HG02943 (cell line): ENCODE measurements at regions not wholly inside any gene's neighbourhood (a gene's known extent, or its start where the extent isn't known, plus 50 kb on each side); places are given as distances from the start of the nearest gene placed in this dataset.

ENCODE experiments used
- ATAC-seq: cut with Tn5 transposase; IDR thresholded peaks from one replicate; pipeline ENCODE4 v1.9.1; 2021; ENCODE audit warnings: mild to moderate bottlenecking, low read depth, moderate library complexity; ENCODE audit not compliant: unreplicated experiment

DNA sequence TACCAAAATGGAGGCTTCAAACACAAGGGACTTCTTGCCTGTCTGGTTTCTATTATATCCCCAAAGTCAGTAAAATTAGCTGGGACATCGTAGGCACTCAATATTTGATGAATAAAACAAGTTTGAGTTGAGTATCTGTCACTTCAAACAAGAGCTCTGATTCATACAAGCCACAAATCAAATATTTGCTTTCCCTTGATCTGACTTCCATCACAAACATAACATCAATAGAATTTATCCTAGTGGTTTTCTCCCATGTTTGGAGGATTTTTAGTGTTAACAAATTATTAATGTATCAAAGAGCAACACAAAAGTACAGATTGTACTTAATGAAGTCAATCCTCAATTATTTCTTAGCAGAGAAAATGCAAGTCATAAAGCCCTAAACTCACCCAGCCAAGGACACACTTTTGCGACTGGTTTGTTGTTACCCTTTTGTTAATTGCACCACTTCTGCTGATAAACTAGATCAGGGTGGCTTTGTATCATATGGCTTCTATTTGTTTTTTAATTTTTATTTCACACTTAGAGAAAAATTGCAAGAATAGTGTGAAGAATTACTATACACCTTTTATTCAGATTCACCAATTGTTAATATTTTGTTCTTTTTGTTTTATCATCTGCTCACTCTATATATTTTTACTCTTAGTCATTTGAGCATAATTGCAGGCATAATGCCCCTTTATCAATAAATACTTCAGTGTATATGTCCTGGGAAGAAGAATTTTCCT lies 117.4 kb upstream of the PRDM1 start:
- no peak for ATAC-seq

DNA sequence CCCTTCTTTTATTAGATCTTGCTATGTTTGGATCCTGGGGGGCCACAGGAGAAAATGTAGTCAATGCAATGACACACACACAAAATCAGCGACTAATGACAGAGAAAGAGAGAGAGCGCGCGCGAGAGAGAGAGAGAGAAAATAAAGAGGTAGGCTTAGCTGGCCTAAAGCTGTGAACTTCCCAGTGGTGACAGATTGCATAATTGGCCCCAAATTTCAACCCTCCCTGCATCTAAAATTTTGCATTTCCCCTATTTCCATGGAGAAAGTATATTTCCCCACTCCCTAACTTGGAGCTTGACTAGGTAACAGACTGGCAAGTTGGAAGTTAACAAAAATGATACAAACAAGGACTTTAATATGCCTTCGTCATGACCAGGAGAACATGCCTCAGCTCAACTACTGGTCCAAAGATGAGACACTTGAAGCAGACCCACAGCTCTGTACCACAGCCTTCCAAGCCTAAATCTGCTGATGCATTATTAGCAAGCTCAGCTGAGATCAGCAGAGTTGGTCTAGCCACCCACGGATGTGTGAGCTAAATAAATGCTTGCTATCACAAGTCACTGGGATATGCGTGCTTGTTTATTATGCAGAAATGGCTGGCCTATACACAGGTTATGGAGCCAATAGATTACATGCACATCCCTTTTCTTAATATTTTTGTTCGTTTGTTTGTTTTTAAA lies 118.1 kb upstream of the PRDM1 start:
- ATAC-seq: no peak

DNA sequence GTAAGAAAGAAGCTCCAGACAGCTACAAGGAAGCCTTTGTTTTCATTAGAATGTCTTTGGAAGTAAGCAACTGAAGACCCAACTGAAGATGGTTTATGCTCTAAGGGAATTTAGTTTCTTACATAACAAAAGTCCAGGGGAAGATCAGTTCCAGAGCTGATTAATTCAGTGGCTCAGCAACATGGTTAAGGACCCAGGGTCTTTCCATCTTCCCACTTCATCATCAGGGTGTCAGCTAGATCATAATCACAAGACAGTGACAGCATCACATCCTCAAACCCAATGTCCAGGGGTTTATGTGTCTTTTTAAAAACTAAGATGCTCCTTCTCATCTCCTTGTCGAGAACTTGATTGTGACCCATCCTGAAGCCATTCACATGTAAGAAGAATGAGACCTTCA lies 119.7 kb upstream of the PRDM1 start:
- no peak for ATAC-seq

DNA sequence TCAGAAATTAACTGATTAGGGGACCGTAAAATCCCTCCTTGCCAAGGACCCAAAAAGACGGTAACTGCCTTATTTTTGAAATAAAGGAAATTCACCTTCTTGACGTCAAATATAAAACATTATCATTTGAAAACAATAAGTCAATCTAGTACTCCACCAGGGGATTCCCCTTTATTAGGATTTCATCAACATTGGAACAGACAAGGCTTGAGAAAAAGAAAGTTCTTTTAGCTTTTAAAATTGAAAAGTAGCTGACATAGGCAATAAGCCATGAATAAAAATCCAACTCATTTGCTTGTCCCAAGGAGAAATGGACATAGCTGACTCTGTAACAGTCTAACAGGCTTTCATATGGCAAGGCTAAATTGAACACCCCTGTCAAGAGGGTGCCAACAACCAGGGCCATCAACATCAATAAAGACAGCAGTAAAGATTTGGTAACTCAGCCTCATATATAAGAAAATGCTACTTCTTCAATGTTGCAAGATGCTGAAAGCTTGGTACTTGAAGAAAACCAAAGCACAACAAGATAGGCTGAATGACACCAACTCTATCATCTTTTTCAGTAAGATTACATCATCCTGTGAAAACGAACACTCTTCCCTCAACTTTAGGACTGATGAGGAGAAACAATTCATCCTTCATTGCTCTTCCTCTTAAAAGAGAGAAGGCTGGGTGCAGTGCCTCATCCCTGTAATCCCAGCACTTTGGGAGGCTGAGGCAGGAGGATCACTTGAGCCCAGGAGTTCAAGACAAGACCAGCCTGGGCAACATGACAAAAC lies 121.0 kb upstream of the PRDM1 start:
- no peak for ATAC-seq

DNA sequence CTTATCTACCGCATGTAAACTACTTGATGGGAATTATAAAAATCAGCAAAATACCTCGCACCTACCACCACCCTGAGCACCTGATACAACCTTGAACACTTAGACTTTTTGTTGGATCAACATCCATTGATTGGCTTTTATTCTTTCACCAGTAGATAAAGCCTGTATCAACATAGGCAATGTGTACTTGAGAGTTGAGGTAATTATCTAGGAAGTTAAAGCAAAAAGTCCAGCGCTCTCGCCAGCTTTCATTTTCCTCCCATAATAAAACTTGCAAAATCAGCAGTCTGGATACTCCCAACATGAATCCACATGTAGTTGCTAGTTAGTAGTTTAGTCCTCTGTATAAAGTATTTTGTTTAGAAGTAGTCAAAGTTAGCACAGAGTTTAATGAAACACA lies 132.0 kb upstream of the PRDM1 start:
- ATAC-seq: no peak

DNA sequence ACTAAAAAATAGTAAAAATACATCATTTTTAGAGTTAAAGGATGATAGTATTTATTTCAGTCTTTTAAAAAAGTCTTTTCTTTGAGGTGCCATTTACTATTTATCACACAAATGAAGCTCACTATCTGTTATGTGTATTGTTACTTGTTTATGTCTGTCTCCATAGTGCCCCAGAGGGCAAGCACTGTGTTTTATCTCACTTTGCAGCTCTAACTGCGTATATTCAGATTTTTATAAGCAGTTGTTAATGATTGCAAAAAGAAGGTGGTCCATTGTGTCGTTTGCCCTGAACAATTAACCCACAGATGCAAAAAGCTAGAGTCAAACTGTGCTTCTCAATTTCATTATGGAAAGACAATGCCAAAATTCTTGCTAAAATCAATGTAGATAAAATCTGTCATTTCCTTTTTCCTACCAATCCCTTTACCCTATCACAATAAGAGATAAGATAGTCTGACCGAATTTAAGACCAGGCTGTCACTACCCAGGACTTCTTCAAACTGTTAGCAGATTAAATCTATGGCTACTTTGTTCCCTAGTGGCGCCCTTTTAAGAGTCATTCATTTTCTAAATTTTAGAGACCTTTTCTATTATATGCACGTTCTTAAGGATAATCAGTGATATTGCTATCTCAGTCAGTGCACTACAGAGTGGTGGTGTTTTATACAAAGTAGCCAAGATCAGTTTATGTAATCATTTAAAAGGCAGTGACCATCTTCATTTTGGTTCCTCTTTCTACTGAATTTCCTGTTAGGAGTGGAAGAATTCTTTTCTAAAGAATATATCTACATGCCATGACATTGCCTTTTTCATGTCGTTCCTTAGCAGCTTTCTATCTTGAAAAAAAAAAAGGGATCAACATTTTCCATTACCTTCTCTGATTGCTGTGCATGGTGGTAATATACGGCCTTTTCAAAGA lies 133.1 kb upstream of the PRDM1 start:
- no peak for ATAC-seq

DNA sequence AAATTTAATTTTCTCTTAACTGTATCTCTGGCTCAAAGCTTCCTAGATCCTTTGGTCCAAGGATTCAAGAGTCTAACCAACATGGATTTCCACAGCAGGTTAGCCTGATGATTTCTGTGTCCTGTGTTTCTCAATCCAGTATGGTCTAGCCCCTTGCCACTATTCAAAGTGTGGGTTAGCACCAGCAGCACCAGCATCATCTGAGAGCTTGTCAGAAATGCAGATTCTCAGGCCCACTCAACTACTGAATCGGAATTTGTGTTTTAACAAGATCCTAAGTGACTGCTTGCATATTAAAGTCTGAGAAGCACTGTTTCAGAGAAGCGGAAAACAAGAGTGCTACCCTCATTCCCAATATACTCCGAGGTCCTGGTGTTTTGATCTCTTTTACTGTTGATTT lies 133.8 kb upstream of the PRDM1 start:
- ATAC-seq: no peak

DNA sequence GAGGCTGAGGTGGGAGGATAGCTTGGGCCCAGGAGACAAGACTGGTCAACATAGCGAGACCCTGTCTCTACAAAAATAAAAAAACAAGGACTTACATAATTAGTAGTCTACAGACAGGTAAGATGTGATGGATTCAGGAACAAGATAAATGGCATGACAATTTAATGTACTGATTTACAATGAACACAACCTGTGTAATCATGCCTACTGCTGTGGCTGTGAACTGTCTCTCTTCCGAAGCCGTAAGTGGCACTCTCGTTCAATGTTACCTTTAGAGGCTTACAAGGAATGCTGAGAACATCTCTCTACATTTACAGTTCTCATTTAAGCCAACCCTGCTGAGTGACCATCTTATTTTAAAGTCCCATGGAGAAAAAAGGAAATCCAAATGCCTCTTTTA lies 134.8 kb upstream of the PRDM1 start:
- ATAC-seq: no peak

DNA sequence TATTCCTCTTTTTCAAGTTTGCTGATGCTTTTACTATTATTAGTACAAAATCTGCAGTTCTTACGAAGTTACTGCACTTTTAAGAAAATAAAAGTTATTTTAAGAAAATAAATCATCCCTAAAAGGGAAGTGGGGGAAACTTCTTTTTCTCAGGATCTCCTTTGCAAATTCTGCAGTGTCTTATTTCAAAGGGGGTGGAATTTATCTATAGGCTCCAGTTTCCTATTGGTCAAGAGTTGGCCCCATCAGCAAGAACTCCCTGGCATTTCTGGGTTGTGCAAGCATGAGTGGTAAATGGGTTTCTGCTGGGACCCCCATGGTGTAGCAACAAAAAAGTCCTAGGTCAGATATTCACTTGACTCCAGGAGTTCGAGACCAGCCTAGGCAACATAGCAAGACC lies 136.3 kb upstream of the PRDM1 start:
- ATAC-seq: no peak

DNA sequence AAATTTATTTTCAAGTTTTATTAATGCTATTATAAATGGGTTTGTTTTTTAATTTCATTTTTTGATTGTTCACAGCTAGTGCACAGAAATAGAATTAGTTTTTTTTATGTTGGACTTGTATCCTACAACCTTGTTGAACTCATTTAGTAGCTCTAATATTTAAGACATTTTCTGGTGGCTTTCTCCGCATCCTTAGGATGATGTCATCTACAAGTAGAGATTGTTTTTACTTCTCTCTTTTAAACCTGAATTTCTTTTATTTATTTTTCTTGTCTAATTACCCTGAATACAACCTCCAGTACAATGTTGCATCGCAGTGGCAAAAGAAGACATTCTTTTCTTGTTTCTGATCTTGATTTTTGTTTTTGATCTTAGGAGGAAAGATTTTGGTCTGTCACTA lies 142.6 kb upstream of the PRDM1 start:
- no peak for ATAC-seq

DNA sequence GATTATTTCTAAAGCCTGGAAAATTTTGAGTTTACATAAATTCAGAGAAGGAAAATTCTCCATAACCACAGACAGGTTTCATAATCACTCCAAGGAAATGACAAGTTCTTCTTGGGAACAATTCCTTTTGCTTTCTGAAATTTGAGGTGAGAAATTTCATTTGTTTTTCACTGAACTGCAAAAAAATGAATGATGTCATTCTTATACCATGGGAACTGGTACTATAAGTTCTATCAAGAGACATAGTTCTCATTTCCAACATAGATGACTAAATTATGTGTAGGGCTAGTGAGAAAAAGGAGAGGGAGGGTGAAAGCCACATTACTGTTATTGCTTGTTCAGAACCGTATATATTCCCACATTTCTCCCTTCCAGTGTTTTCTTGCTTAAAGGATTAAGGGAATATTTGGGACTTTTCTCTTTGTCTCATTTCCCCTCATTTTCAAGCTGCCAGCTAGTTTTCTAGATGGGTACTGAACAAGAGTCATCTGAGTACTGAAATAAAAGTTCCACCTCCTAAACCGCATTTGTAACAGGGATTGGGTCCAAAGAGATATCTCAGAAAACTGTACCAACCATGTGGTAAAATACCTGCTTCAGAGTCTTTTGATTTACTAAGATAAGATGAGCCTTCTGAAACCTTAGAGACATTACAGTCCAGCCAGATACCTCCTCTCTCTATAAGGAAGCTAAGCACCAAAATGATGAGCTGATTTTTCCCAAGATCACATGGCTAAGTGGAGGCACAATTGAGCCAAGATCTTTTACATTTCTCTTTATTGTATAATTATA lies 144.3 kb upstream of the PRDM1 start:
- ATAC-seq: no peak

DNA sequence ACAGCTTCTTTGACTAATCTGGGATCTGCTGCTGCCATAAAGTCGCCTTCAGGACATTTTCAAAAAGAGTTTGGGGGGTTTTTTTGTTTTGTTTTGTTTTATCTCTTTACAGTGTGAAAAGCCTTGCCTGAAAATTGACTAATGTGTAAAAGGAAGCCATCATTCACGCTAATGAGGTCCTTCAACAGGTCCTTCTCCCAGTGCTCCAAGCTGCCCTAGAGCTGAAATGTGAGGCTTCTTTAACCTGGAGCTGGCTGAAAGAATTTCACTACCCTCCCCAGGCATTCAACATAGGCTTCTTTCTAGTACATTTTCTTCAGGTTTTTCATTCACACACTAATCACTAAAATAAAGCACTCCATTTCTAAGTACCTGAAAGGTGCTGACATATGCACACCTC lies 145.1 kb upstream of the PRDM1 start:
- no peak for ATAC-seq

DNA sequence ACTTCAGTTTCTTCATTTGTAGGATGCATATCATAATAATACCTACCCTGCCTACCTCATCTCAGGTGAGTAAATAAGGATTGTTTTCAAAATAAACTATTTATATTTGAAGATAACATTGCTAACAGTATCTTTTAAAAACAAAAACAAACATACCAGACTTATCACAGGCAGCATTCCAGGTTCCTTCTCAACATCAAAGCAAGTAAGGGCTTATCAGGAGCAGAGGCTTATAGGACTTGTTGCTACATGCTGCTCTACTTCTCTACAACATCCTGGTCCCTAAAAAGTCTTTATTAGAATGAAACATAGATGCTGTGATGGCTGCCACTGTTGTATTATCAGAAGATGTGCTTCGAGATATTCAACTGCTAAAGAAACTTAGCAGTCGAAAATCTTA lies 149.2 kb upstream of the PRDM1 start:
- no peak for ATAC-seq

DNA sequence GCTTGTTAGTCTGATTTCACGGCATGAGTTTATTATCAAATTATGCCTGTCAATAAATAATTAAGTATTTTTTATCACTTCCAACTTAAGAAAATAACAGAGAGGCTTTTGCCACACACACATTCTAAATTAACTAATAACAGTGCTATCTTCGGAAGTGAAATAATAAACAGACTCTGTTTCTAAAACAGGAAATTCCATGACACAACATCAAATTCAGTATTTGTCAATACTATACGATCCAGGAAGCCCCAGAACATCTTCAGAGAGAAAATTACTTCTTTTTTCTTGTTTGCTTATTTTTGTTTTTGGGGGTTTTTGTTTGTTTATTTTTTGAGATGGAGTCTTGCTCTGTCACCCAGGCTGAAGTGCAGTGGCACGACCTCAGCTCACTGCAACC lies 150.7 kb upstream of the PRDM1 start:
- ATAC-seq: no peak

DNA sequence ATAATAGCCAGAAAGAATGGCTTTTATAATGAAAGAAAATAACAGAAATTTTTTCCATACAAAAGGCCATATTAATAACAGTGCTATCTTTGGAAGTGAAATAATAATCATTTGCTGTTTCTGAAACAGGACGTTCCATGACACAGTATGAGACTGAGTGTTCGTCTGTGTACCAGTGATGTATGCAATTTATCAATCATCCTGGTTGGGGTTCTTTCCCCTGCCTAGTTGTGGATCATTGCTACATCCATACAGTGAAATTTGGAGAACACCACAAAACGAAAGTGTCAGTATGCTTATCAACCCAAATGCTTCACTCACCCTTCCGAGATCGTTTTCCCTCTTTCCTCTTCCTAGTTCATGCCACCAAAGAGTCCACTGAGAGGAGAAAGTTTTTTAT lies 151.4 kb upstream of the PRDM1 start:
- no peak for ATAC-seq

DNA sequence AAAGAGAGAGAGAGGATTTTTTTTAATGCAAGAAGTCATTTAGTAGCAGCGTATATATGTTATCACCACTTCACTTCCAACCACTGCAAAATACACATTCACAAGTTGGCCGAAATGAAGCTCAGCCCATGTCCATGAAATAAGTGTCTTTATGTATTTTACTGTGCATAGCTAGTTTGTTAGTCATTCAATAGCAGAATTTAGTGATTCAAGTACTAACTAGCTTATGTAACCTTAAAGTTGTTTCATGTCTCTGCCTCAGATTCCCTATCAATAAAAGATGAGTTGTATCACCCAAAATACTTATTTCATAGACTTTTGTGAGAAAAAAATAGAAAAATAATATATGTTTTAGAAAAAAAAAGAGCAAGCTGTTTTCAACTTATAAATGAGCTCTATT lies 153.7 kb upstream of the PRDM1 start:
- no peak for ATAC-seq

DNA sequence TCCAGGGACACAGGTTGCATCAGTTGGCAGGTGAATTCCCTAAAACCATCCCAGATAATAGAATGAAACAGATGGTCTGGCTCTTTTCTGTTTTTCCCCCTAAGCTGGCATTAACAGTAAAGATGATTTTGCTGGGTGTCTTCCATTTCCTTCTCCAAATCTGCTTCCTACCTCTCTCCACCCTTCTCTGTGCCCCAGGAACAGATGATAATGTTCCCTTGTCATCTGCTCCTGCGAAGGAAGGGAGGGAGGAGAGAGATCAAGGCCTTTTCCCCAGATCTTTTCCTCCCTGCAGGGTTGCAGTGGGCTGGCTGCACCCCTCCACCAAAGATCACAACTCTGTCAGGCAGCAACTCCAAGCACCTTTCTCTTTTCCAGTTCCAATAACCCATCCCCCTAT lies 156.5 kb upstream of the PRDM1 start:
- ATAC-seq: no peak

DNA sequence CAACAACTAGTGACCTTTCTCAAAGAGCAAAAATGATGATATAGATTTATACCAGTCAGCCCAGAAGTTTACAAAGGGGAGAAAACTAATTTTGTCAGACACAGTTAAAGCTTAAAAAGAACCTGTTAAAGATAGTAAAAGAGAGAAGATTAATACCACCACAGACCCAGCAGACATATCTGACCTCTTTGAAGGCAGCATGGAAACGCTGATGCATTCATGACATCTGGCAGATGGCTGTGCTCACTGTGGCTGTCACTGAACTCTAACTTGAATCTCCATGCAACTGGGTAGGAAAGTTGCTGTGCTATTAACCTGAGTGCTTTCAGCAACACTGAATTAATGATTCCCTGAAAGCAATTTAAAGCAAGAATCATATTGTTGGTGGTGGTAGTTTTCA lies 159.8 kb upstream of the PRDM1 start:
- ATAC-seq: no peak

DNA sequence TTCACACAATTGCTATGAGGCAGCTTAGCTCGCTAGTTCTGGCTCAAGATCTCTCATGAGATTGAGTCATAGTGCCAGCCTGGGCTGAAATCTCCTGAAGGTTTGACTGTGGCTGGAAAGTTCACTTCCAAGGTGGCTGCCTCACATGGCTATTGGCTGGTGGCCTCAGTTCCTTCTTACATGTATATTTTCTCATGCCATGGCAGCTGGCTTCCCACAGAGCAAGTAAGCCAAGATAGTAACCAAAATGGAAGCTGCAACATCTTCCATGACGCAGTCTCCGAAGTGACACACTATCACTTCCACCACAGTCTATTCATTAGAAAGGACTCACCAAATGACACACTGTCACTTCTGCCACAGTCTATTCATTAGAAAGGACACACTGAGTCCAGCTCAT lies 160.4 kb upstream of the PRDM1 start:
- ATAC-seq: no peak

DNA sequence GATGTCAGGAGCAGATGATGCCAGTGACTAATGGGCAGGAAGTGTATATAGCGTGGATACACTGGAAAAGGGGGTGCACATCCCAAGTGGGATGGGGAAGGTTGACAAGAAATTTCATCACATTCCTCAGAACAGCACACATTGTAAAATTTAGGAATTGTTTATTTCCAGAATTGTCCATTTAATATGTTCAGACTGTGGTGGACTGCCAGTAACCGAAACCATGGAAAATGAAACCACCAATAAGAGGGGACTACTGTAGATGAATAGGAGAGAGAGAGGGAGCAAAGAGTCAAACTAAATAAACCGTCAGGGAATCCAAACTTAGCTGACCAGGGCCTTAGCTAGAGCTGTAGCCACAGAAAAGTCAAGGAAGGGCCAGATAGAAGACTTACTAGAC lies 164.4 kb upstream of the PRDM1 start:
- no peak for ATAC-seq
